DMS 273 treated with DMSO at 0.1 percent for 48 hours (cell line): ENCODE measurements at regions not wholly inside any gene's neighbourhood (a gene's known extent, or its start where the extent isn't known, plus 50 kb on each side); places are given as distances from the start of the nearest gene placed in this dataset.

Experiments
- DNase-seq: peaks from one replicate; lab custom pipeline; 2025; lab: John Stamatoyannopoulos, UW

DNA sequence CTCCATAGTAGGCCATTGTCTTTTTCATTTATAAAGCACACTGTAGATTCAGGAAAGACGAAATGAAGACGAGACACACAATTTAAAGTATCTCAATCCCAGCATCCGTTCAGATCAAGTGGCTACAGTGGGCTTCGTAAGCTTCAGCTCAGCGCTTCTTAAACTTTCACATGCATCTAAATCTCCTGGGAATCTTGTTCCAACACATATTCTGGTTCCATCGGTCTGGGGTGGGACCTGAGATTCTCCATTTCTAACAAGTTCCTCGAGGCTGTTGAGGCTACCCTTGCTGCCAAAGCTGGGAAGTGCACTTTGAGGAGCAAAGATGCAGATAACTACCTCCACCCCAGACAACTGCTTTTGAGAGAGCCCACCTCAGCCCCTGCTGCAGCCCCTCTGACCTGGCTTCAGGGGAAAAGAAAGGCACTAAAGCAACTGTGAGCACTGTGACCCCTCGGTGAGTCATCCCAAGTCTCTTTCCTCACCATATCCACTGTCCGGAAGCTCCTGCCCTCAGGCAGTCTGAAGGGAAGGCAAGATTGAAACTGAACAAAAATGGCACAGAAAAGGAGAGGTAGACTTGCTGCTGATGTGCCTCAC, 201.1 kb upstream of the FBXO11 start:
- DNase-seq, result no peak

DNA sequence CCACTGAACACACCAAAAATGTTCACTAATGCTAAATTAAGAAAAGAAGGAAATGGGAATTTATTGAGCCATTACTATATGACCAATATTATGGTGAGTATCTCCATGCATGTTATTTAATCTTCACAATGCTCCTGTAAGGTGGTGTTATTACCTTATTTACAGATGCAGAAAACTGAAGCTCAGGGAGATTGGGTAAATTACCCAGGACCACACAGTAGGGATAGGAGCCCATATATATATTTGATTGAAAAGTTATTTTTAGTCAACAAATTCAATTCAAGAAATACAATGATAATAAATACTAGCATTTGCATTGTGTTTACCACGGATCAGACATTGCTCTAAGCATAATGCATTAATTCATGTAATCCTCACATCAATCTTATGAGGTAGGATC, 202.2 kb upstream of the FBXO11 start:
- no peak for DNase-seq

DNA sequence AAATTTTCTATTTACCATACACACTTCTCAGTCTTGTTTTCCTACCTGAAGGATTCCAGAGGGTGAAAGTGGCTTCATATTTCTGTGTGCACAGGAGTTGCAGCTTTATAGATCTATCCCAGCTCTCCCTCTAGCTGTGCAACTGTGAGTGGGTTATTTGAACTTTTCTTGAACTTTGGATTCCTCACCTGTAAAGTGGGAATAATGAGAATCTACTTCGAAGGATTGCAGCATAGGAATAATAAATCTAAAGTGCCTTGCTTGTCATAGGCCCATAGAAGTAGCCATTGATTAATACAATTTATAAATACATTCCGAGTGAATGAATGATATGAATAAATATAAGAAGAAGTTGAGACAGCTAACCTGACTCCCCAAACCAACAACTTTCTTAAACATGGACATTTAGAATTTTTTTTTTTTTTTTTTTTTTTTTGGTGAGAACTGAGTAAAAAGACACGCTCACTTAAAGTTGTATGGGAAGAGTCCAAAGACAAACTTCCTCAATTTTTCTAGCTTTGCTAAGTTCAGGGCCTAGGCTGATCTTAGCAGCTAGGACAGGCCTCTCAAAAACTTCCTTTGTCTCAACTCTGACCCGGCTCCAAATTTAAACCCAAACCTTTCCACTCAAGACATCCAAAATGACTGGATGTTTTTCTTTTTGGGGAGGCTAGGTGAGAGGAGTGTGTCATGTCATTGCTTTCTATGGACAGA, 203.3 kb upstream of the FBXO11 start:
- DNase-seq, result no peak

DNA sequence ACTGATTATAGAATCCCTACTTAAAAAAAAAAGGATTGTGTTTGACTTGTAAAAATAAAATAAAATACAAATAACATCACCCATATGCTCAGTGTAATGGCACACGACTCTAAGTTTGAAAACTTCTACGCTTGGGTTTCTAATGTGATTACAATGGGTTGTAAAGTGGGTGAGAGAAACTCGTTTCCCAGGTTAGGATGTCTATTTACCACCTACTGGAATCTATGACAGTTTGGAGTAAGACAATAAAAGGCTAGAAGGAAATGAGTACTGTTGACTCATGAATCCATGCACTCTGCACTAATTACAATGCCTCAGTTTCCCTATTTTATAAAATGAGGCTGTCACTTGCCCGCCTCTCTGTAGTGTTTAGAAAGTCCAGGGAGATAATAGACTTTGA, 204.0 kb upstream of the FOXN2 start:
- no peak for DNase-seq

DNA sequence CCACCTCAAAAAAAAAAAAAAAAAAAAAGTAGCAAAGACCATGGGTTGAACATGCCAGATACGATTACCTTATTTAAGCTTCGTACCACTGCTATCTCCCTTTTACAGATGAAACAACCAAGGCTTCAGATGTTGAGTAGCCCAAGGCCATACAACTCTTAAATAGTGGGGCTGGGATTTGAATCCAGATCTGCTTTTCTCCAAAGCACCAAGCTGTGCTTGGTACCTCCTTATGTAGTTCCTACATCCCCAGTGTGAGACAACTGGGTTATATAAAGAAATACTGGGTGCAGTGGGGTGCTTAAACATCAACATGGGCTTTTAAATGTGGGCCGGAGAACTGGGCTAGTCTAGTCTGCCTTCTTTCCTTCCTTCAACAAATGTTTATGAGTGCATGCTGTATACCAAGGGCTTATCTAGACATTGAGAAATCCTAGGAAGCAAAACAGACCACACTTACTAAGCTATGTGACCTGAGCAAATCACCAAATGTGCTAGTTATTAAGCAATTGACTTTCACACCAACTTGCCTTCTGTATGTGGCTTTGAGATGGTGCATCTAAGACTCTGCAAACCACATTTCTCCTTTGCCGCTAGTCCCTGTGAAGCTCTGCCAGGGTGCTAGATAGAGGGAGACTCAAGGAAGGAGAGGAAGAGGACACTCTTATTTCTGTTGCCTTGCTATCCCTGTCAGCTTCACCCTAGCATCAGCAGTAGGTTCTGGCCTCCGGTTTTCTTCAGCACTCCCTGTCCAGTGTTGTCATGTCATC, 201.4 kb upstream of the FOXN2 start:
- DNase-seq, result no peak

DNA sequence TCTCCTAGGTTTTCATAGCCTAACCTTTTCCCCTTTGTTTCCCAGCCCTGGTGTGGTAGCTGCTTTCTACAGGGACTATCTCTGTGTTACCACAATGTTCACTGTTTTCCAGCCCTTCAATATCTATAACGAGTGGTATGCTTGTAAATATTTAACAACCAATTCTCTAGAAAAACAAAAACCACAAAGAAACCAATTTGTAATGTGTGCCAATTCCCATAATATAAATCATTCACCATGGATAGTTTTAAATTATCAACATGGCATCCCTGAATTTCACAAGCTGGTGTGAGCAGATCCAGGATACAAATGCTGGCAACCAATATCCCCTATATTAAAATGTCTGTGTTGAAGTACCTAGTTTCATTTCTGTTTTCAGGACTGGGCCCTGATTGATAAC, 200.7 kb upstream of the FOXN2 start:
- no peak for DNase-seq

DNA sequence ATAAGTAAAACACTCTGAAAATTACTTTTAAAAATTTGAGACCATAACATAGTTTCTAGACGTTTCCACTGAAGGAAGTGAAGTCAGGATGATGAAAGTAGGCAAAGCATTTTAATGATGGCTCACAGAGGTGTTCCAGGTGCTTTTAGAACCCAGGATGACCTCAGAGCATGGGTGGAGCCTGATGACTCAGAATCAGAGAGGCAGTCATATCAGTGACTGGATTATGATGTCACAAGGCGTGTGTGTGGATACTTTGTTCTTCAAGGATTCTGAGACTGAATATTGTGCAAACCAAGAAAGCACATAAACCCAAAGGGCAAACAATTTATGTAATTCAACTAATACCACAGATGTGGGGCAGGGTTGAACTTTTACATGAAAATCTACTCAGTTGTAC, 200.2 kb upstream of the FOXN2 start:
- no peak for DNase-seq

DNA sequence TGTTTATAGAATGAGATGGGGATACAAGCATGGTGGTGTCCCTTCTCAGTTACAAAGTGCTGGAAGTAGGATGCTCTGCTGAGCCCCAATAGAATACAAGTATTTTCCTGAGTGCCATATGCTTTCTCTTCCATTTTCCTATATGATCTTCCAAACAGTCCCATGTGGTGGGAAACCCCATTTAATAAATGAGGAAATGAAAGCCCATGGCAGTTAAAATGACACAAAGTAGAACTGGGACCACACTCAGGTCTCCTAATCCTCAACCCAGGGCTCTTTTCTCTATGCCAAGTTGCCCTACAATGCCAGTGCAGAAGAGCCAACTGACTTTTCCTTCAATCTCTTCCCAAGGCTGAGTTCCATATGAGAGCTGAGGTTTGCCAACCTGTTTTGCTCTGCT, 198.0 kb upstream of the FOXN2 start:
- no peak for DNase-seq

DNA sequence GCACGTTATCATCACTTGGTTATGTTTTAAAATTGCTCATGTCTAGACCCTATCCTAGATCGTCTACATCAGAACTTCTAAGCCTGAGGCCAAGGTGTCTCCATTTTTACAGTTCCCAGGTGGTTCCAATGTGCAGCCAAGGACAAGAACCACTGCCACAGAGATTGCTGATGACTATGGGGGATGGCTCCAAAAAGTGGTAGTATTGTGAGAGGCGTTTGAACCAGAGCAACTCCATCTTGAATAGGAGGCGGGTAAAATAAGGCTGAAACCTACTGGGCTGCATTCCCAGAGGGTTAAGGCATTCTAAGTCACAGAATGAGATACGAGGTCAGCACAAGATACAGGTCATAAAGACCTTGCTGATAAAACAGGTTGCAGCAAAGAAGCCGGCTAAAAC, 195.6 kb upstream of the FOXN2 start:
- no peak for DNase-seq

DNA sequence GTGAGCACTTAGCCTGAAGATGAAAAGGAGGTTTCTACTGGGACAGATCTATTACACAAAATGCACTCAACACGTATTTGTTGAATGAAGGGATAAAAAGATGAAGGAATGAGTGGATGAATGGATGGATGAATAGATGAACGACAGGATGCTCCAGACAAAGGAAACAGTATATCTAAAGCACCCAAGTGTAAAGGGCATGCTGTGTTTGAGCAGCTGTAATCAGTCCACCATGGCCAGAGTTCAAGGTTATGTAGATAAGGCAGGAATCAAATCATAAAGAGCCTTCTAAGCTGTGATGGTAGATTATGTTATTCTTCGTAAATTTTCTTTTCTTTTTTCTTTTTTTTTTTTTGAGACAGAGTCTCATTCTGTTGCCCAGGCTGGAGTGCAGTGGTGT, 194.4 kb upstream of the FOXN2 start:
- DNase-seq, result no peak

DNA sequence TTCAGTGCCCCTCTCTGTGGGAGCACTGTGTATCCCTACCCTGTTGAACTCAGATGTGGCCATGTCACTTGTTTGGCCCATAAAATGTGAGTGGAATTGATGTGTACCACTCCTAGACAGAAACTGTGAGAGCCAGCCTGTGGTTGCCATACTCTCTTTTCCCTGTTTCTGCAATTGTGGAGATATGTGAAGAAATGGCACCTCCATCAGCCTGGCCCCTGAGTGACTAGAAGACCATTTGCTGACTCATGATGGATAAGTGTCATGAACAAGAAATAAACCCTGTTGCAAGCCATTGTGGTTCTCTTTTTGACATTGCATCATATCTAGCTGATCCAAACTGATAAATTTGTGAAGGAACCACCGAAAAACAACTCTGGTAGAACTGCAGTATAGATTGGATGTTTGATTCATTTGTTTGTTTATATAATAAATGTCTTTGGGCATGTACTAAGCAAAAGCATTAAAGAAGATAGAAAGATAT, 193.7 kb upstream of the FOXN2 start:
- no peak for DNase-seq

DNA sequence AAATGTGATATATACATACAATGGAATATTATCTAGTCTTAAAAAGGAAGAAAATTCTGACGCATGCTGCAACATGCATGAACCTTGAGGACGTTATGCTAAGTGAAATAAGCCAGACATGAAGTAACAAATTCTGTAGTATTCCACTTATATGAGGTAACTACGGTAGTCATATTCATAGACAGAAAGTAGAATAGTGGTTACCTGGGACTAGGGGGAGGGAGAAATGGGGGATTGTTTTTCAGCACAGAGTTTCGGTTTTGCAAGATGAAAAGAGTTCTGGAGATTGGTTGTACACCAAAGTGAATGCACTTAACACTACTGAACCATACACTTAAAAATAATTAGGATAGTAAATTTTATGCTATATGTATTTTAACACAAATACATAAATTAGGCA, 192.3 kb upstream of the FOXN2 start:
- no peak for DNase-seq

DNA sequence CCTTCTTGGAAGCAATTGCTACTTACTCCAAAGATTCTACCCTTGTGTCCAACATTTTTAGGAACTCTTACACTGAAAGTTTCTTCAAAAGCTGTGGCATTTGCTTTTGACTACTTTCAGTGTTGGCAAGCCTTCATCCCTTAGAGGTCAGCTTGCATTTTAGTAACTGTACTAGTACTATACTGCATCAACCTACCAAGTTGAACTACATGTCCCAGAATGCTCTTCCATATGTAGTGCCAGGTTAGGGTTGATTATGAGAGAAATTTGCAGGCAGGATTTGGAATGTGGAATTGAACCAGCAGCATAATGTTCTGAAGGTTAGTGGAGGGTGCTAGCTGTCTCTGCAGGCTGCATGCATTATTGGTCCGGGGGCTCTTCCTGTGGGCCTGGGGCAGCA, 189.9 kb upstream of the FOXN2 start:
- no peak for DNase-seq

DNA sequence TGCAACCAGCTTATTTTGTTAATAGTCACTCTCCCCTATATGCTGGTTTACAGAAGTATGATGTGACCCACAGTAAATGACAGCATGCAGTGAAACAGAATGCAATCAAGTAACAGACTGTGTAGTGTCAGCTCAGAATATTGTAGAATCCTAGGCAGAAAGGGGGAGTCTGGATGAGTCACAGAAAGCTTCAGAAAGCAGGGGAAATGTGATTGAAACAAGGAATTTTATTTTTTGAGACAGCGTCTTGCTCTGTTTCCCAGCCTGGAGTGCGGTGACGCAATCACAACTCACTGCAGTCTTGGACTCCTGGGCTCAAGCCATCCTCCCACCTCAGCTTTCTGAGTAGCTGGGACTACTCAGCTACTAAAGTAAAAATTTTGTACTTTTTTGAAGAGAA, 188.3 kb upstream of the FOXN2 start:
- no peak for DNase-seq

DNA sequence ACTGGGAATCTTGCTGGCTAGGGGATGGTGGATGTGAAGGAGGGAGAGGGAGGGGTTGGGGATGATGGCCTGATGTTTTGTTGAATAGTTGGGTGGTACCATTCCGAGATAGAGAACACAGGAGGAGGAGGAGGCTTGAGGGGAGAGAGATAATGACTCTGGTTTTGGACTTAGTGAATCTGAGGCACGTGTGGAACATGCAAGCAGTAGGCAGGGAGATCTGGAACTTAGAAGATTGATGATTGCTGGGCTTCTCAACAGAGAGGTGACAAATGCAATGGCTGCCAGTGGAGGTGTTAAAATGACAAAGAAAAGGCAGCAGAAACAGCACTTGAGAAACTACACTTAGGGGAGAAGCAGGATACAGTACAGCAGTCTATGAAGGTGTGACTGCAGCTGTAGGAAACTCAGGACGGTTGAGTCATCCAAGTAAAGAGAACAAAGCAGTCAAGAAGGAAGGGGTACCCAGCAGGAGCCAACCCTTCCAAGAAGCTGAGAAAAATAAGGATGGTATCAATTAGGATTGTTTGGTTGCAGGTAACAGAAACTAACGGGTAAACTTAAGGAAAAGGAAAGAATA, 186.8 kb upstream of the FOXN2 start:
- no peak for DNase-seq

DNA sequence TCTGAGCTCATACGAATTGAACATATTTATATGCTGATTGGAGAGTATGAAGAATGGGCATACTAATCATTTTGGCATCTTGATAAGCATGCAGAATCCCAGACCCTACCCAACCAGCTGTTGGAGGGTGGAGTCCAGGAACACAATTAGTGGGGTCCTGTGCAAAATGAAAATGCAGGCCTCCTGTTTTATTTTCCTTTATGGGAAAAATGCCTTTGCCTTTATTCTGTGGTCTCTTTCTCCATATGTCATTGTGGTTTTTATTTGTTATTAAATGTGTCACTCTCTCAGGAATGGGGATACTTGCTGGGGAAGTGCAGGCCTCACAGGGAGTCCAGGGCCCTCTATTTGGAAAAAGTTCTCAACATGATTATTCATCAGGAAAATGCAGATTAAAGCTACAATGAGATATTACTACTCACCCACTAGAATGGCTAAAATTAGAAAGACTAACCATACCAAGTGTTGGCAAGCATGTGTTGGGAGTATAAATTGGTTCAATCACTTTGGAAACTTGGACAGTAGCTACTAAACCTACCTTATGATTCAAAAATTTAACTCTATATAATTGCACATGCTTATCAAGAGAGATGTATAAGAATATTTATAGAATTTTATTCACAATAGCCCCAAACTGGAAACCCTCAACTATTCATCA, 185.1 kb upstream of the FOXN2 start:
- no peak for DNase-seq

DNA sequence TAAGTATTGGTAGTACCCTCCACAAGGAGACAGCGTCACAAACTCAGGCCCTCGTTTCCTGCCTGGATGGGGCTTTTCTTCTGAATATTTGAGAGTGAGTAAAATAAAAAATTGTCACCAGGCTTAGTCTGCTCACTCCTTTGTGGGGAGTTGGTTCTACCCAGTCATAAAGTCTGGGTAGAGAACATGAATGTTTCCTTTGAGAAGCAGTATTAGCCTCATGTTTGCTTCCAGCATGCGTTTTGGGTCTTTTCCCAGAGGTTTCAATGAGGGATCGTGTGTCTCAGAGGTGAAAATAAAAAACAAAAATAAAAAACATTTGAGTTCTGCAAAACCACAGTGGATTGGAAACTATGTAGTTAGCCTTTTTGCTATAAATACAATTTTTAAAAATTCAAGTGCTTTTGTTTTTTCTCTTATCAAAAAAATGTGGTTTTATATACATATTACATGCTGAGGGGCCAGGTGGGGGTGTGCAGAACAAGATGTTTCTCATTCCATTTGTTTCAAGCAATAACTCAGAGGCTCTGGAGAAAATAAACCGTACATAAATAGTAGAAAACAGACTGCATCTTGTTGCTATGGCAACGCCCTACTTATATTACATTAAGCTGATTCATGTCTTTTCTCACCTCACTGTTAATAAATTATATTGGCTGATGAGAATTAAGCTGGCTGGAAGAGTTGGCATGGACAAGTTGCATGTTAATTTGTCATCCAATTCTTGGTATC, 182.8 kb upstream of the FOXN2 start:
- DNase-seq, result peak; percentile 33

DNA sequence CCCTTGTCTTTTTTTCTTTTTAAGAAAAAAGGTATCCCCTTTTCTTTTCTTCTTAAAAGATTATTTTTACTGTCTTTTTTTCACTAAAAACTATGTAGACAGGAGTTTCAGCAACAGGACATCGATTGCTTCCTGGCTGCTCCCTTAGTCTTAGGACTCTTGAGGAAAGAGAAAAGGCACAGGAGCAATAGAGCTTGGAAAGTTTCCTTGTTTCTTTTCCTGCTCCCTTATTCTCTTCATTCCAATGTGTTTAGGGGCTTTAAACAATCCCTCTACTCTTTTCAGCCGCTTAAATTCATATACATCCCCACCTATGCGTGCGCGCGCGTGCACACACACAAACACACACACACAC, 182.2 kb upstream of the FOXN2 start:
- DNase-seq, result no peak

DNA sequence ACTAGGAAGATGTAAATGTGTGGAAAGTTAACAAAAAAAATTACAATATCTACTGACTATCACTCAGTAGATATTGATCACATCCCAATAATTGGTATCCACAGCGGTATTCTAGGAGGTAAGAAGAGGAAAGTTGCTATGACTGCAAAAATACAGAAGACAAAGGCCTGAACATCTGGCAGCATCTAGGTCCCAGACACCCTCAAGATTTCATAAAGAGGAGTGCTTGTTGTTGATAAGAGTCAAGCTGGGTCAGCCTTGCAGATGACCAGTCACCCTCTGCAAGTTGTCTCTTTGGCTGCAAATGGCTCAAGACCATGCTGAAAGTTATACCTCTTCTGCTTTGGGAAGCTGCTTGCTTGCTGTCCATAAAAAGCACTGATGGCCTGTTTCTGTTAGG, 179.8 kb upstream of the FOXN2 start:
- DNase-seq, result no peak

DNA sequence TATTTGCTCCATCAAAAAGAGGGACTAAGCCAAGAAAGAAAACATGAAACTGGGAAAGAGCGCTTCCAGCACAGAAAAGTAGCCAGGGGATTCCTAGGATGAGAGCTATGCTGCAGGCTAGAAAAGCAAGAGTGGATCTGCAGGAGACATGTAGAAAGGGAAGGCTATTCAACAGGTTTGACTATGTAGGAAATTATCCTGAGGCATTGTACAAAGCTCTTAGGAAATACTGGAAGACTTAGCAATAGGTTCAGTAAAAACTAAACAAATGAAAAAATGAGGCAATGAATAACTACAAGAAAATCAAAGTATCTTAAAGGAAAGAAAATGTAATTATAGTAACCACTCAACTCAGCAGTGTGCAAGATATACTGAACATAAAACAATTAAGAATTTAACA, 178.7 kb upstream of the FOXN2 start:
- DNase-seq, result no peak

DNA sequence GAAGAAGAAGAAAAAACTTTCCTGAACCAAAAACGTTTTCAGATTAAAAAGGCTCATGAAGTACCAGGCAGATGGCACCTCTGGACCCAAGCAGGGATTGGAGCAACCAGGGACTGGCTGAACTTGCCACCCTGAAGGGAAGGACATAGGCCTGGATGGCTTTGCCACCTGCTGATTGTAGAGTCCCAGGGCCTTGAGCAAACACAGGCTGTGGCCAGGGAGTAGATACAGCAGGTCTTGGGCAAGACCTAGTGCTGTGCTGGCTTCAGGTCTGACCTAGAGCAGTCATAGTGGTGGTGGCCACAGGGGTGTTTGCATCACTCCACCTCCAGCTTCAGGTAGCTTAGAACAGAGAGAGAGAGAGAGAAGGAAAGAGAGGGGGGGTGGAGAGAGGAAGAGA, 176.7 kb upstream of the FOXN2 start:
- no peak for DNase-seq

DNA sequence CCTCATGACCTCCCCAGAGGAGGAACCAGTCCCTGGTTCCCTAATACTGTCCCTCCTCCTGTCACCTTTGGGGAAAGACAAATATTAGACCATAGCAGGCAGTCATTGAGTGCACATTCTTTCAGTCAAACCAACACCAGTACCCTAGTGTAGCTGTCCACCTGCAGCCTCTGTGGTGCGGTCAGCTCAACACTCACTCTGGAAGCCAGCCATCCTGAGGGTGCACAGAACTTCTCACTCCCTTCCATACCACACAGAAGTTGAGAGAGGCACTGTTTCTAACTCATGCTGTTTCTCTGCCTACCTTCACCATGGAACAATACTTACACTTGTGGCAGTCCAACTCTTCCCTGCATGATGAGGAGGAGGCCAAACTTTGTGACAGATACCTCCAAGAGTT, 175.6 kb upstream of the FOXN2 start:
- DNase-seq, result no peak
